ENCODE measurements at regions not wholly inside any gene's neighbourhood (a gene's known extent, or its start where the extent isn't known, plus 50 kb on each side); places are given as distances from the start of the nearest gene placed in this dataset.

DNA sequence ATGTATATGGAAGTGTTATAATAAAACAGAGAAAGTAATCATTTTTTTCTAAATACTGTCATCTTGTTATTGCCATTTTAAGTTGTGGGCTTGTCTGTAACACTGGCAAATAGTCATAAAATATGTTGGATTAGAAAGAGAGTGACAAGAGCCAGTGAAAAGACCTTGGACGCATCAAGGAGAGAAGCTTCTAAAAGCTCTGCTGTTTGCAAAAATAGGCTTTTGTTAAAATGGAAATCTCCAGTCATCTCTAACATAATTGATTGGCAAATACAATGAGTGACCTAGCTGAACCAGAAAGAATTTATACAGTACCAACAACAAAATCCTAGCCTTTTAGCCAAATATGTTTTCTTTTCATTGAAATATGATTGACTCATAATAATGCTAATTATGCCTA lies 245.8 kb upstream of the RMST start:
- Histone ChIP-seq H3K79me2 (ENCODE audit: insufficient read depth, low read length) (no peaks in the 10 kb centered on the region), H3K9me3 (ENCODE audit: control insufficient read depth in 1 of 2, insufficient read depth in 1 of 2, low read depth in 1 of 2, low read length in 2 of 2) (no peaks in the 10 kb centered on the region), H3K27ac (ENCODE audit: low read depth, low read length) (no peak overlapping the region), H3K36me3 (ENCODE audit: control insufficient read depth in 1 of 2, insufficient read depth in 2 of 2, low read length in 2 of 2) (no peaks in the 10 kb centered on the region), H2AFZ (ENCODE audit: low read depth, low read length, poor library complexity, severe bottlenecking) (no peak overlapping the region), H3K4me1 (ENCODE audit: control insufficient read depth in 1 of 2, insufficient read depth in 2 of 2, low read length in 2 of 2) (no peaks in the 10 kb centered on the region), H3K27me3 (ENCODE audit: insufficient read depth, low read length) (no peaks in the 10 kb centered on the region; the same call in 1 of the 2 replicates), H3K4me3 (replicated peaks in 1 of 2; ENCODE audit: low read depth in 1 of 2, low read length in 2 of 2) (no peak overlapping the region), H3K9ac (ENCODE audit: low read length) (no peak overlapping the region), H3K4me2 (ENCODE audit: low read length) (no peak overlapping the region), H3K9me2 (ENCODE audit: insufficient read depth) (no peaks in the 10 kb centered on the region), H4K20me1 (ENCODE audit: insufficient read depth) (no peaks in the 10 kb centered on the region)
- ATAC-seq = no peak
- BruUV-seq (replicated peaks) = no TSS peak
- ChIA-PET POLR2A (no interaction called here), CTCF (no interaction called here), RAD21 (ENCODE audit: low non-redundant PET in 1 of 2, low total read pairs in 2 of 2, uncharacterized antibody in 2 of 2, unreplicated experiment in 2 of 2) (no interaction called here)
- intact Hi-C loops (cut with micrococcal nuclease) = no loop called here
- TF ChIP-seq SIN3A (IDR thresholded peaks at IDR 0.05; ENCODE audit: low read depth) (no peak), SP1 (IDR thresholded peaks at IDR 0.05; ENCODE audit: low read depth) (no peak), POLR2A (IDR thresholded peaks at IDR 0.05; ENCODE audit: borderline replicate concordance, extremely low read depth, insufficient read depth, insufficient read length) (no peak), CBX3 (IDR thresholded peaks at IDR 0.05; ENCODE audit: low read depth) (no peak), POLR2AphosphoS5 (IDR thresholded peaks at IDR 0.05; ENCODE audit: low read depth, low read length) (no peak), SRF (IDR thresholded peaks at IDR 0.05; ENCODE audit: low read depth) (no peak)
- TF ChIP-seq, protein P1, sequence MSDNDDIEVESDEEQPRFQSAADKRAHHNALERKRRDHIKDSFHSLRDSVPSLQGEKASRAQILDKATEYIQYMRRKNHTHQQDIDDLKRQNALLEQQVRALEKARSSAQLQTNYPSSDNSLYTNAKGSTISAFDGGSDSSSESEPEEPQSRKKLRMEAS (IDR thresholded peaks at IDR 0.05) = no peak
- DNase-seq (ENCODE audit: low read depth, low spot score) = no peak

DNA sequence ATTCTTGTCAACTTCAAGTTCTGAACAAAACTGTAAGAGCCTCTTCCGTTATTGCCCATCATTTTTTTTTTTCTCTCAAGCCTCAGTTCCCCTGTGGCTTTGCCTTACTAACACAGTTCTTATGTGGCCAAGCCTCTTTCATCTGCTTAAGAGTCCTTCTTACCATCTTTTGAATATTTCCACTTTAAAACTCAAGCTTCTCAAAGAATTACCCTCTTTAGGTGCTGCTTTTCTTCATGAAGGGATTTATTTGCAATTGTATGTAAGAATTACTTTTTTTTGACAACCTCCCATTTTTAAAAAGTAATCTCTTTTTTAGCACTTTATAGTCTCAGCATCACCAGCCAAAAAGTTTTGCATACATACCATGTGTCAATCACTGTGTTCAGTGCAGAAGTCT lies 240.2 kb upstream of the RMST start:
- no peaks in the 10 kb centered on the region for H3K9me3 ChIP-seq (ENCODE audit: control insufficient read depth in 1 of 2, insufficient read depth in 1 of 2, low read depth in 1 of 2, low read length in 2 of 2)
- CTCF ChIA-PET = no interaction called here
- H3K9ac ChIP-seq (ENCODE audit: low read length) = no peak overlapping the region
- H2AFZ ChIP-seq (ENCODE audit: low read depth, low read length, poor library complexity, severe bottlenecking) = no peak overlapping the region
- RAD21 ChIA-PET (ENCODE audit: low non-redundant PET in 1 of 2, low total read pairs in 2 of 2, uncharacterized antibody in 2 of 2, unreplicated experiment in 2 of 2) = no interaction called here
- H3K79me2 ChIP-seq (ENCODE audit: insufficient read depth, low read length) = no peaks in the 10 kb centered on the region
- TF ChIP-seq, protein P2, sequence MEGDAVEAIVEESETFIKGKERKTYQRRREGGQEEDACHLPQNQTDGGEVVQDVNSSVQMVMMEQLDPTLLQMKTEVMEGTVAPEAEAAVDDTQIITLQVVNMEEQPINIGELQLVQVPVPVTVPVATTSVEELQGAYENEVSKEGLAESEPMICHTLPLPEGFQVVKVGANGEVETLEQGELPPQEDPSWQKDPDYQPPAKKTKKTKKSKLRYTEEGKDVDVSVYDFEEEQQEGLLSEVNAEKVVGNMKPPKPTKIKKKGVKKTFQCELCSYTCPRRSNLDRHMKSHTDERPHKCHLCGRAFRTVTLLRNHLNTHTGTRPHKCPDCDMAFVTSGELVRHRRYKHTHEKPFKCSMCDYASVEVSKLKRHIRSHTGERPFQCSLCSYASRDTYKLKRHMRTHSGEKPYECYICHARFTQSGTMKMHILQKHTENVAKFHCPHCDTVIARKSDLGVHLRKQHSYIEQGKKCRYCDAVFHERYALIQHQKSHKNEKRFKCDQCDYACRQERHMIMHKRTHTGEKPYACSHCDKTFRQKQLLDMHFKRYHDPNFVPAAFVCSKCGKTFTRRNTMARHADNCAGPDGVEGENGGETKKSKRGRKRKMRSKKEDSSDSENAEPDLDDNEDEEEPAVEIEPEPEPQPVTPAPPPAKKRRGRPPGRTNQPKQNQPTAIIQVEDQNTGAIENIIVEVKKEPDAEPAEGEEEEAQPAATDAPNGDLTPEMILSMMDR (IDR thresholded peaks at IDR 0.05 in 2 of 3, conservative IDR thresholded peaks at IDR 0.05 in 1 of 3; ENCODE audit: borderline replicate concordance in 1 of 3, insufficient read depth in 1 of 3, low read depth in 2 of 3, low read length in 2 of 3) = no peak
- no peak overlapping the region for H3K4me2 ChIP-seq (ENCODE audit: low read length)
- no peaks in the 10 kb centered on the region for H3K4me1 ChIP-seq (ENCODE audit: control insufficient read depth in 1 of 2, insufficient read depth in 2 of 2, low read length in 2 of 2)
- POLR2A ChIA-PET = no interaction called here
- H3K4me3 ChIP-seq (replicated peaks in 1 of 2; ENCODE audit: low read depth in 1 of 2, low read length in 2 of 2) = no peak overlapping the region
- no peaks in the 10 kb centered on the region for H3K36me3 ChIP-seq (ENCODE audit: control insufficient read depth in 1 of 2, insufficient read depth in 2 of 2, low read length in 2 of 2)
- no peak for ATAC-seq
- H4K20me1 ChIP-seq (ENCODE audit: insufficient read depth) = no peaks in the 10 kb centered on the region
- no peak overlapping the region for H3K27ac ChIP-seq (ENCODE audit: low read depth, low read length)
- no peak for DNase-seq (ENCODE audit: low read depth, low spot score)
- BruUV-seq (replicated peaks) = no TSS peak
- no peaks in the 10 kb centered on the region; the same call in 1 of the 2 replicates for H3K27me3 ChIP-seq (ENCODE audit: insufficient read depth, low read length)
- H3K9me2 ChIP-seq (ENCODE audit: insufficient read depth) = no peaks in the 10 kb centered on the region
- intact Hi-C loops (cut with micrococcal nuclease) = no loop called here

Data from HCT116 (cell line).